Stomach (tissue), 8 donors: ENCODE measurements at regions not wholly inside any gene's neighbourhood (a gene's known extent, or its start where the extent isn't known, plus 50 kb on each side); places are given as distances from the start of the nearest gene placed in this dataset.

ENCODE experiments used
- DNase-seq, 2 donors: peaks; one replicate each; pipeline versions ENCODE4 v3.0.0 to v3.0.0-alpha.2; 2013 to 2019
- H3K27ac ChIP-seq, 5 donors: fragments of 200-600 bp in 4 of 5; sonication (generic) in 4 of 5; one replicate each; pipeline ENCODE4 v1.5.1; 2013 to 2019; ENCODE audit warnings: mild to moderate bottlenecking in 1 of 5, moderate library complexity in 1 of 5
- H3K27me3 ChIP-seq, 3 donors: fragments of 200-600 bp; sonication (generic); one replicate each; pipeline ENCODE4 v1.5.1; 2017 to 2019; ENCODE audit warnings: mixed run types in 1 of 3
- H3K36me3 ChIP-seq, 4 donors: fragments of 200-600 bp; sonication (generic); 1 replicate in 3 of 4; 2 replicates in 1 of 4; pipeline ENCODE4 v1.5.1; 2016 to 2019
- H3K4me1 ChIP-seq, 4 donors: fragments of 200-600 bp; sonication (generic); one replicate each; pipeline ENCODE4 v1.5.1; 2016 to 2019
- H3K4me3 ChIP-seq, 4 donors: fragments of 200-600 bp; sonication (generic) in 3 of 4; one replicate each; pipeline ENCODE4 v1.5.1; 2016 to 2019; ENCODE audit warnings: mild to moderate bottlenecking in 1 of 4
- H3K9me3 ChIP-seq, 4 donors: fragments of 200-600 bp; sonication (generic); one replicate each; pipeline ENCODE4 v1.5.1; 2016 to 2019
- CTCF ChIP-seq, 7 experiments: fragments of 450-650 bp in 4 of 7; fragments of 200-600 bp in 3 of 7; sonication (generic) in 3 of 7; IDR thresholded peaks; one replicate each; pipeline ENCODE4 v1.5.1; 2016 to 2019; ENCODE audit warnings: antibody characterized with exemption in 7 of 7, control low read depth in 2 of 7, mild to moderate bottlenecking in 1 of 7
- EP300 ChIP-seq: sonication (generic); formaldehyde crosslinking; IDR thresholded peaks from one replicate; pipeline ENCODE4 v1.6.1; 2017; ENCODE audit warnings: antibody characterized with exemption
- POLR2A ChIP-seq, 4 donors: fragments of 450-650 bp; IDR thresholded peaks; one replicate each; pipeline ENCODE4 v1.6.1; 2016; ENCODE audit warnings: antibody characterized with exemption in 4 of 4, control low read depth in 2 of 4, mild to moderate bottlenecking in 1 of 4, moderate library complexity in 1 of 4
- POLR2AphosphoS5 ChIP-seq, 3 donors: sonication (generic); formaldehyde crosslinking; IDR thresholded peaks; one replicate each; pipeline ENCODE4 v1.6.1; 2016; ENCODE audit warnings: antibody characterized with exemption in 3 of 3
- WGBS, 5 donors: extraction: QIAGEN DNeasy Blood & Tissue Kit in 3 of 5; methylation state at CpG; one replicate each; pipeline versions ENCODE4 v1.1.5 to v1.1.7; 2013 to 2018; 5-methylcytosine and 5-hydroxymethylcytosine counted together
- intact Hi-C: fragments of 100-400 bp; cut with DNase I; formaldehyde crosslinking; loops from one replicate; pipeline ENCODE4 v1.15.1; 2023; ENCODE audit warnings: low total_unique reads
- donor health status: healthy with polysubstance abuse.
- donor health status: Bipolar disorder and iron deficiency.
- donor health status: healthy.

DNA sequence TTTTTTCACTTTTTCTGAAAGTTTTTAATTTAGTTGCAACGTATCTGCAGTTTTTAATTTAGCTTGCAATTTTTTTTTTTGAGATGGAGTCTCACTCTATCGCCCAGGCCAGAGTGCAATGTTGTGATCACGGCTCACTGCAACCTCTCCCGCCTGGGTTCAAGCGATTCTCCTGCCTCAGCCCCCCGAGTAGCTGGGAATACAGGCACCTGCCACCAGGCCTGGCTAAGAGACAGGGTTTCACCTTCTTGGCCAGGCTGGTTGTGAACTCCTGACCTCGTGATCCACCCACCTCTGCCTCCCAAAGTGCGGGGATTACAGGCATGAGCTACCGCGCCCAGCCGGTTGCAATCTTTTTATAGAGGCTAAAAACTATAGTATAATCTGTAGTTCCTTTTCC lies 142.9 kb upstream of the ALCAM start:
- intact Hi-C loops = no loop called here
- no peak for DNase-seq

GRCh38 chr3:105228696-105229095 lies 138.0 kb upstream of the ALCAM start:
- Histone ChIP-seq H3K4me3 (no peak overlapping the region), H3K27ac (no peak overlapping the region)
- intact Hi-C loops = no loop called here

More for the DNA sequence above, 142.9 kb upstream of the ALCAM start:
- WGBS, 5 donors = 85 to 93% (median 90%) methylated on average over 11 of the region's 11 CpGs
- Histone ChIP-seq H3K36me3 (no peaks in the 10 kb centered on the region), H3K27ac (no peak overlapping the region), H3K27me3 (no peaks in the 10 kb centered on the region), H3K4me1 (no peaks in the 10 kb centered on the region), H3K4me3 (no peak overlapping the region), H3K9me3 (peaks cover 0 to 2% (median 0%) of the 10 kb centered on the region in 4 donors)
- TF ChIP-seq CTCF (IDR thresholded peaks at IDR 0.05) (no peak), POLR2AphosphoS5 (IDR thresholded peaks at IDR 0.05) (no peak), EP300 (no peak), POLR2A (IDR thresholded peaks at IDR 0.05) (no peak)

DNA sequence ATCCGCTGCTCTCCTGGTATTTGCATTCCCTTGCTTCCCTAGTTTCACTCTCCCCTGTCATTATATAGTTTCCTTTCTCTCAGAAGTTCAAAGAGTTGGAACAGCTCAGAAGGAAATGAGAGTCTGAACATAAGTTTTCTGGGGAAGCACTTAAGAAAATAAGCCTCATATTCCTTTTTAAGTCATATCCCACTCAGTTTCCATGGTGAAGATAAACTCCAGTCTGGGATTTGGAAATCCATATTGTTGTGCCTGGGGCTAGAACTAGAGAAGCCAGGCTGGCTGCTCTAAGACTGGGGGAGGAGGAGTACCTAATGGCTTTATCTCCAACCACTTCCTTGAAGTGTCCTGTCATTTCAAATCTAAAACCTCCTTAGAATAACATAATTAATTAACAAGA lies 134.2 kb upstream of the ALCAM start:
- H3K9me3 ChIP-seq = peaks cover 0 to 6% (median 0%) of the 10 kb centered on the region in 4 donors
- TF ChIP-seq CTCF (IDR thresholded peaks at IDR 0.05) (no peak), POLR2AphosphoS5 (IDR thresholded peaks at IDR 0.05) (no peak), EP300 (no peak), POLR2A (IDR thresholded peaks at IDR 0.05) (no peak)
- H3K4me3 ChIP-seq = no peak overlapping the region
- intact Hi-C loops = no loop called here
- H3K4me1 ChIP-seq = no peaks in the 10 kb centered on the region
- H3K27me3 ChIP-seq = no peaks in the 10 kb centered on the region
- no peak overlapping the region for H3K27ac ChIP-seq
- WGBS, 5 donors = 76 to 87% (median 79%) methylated on average over 1 of the region's 1 CpG
- H3K36me3 ChIP-seq = no peaks in the 10 kb centered on the region
- no peak for DNase-seq

More at GRCh38 chr3:105228696-105229095, 138.0 kb upstream of the ALCAM start:
- TF ChIP-seq EP300 (no peak), POLR2AphosphoS5 (IDR thresholded peaks at IDR 0.05) (no peak), POLR2A (IDR thresholded peaks at IDR 0.05) (no peak), CTCF (IDR thresholded peaks at IDR 0.05) (no peak)
- H3K36me3 ChIP-seq = no peaks in the 10 kb centered on the region
- 85 to 89% (median 88%) methylated on average over 3 of the region's 3 CpGs for WGBS, 5 donors
- no peaks in the 10 kb centered on the region for H3K27me3 ChIP-seq
- no peak for DNase-seq
- H3K9me3 ChIP-seq = peaks cover 0 to 6% (median 0%) of the 10 kb centered on the region in 4 donors
- H3K4me1 ChIP-seq = no peaks in the 10 kb centered on the region

GRCh38 chr3:105233010-105233409 lies 133.7 kb upstream of the ALCAM start:
- DNase-seq = no peak
- Histone ChIP-seq H3K27me3 (no peaks in the 10 kb centered on the region), H3K4me1 (no peaks in the 10 kb centered on the region), H3K9me3 (peaks cover 0 to 6% (median 0%) of the 10 kb centered on the region in 4 donors), H3K4me3 (no peak overlapping the region), H3K36me3 (no peaks in the 10 kb centered on the region), H3K27ac (no peak overlapping the region)
- TF ChIP-seq POLR2A (IDR thresholded peaks at IDR 0.05) (no peak), CTCF (IDR thresholded peaks at IDR 0.05) (no peak), EP300 (no peak), POLR2AphosphoS5 (IDR thresholded peaks at IDR 0.05) (no peak)
- intact Hi-C loops = no loop called here
- WGBS, 5 donors = 87 to 100% (median 97%) methylated on average over 1 of the region's 1 CpG
